ENCODE measurements at regions not wholly inside any gene's neighbourhood (a gene's known extent, or its start where the extent isn't known, plus 50 kb on each side); places are given as distances from the start of the nearest gene placed in this dataset.

DNA sequence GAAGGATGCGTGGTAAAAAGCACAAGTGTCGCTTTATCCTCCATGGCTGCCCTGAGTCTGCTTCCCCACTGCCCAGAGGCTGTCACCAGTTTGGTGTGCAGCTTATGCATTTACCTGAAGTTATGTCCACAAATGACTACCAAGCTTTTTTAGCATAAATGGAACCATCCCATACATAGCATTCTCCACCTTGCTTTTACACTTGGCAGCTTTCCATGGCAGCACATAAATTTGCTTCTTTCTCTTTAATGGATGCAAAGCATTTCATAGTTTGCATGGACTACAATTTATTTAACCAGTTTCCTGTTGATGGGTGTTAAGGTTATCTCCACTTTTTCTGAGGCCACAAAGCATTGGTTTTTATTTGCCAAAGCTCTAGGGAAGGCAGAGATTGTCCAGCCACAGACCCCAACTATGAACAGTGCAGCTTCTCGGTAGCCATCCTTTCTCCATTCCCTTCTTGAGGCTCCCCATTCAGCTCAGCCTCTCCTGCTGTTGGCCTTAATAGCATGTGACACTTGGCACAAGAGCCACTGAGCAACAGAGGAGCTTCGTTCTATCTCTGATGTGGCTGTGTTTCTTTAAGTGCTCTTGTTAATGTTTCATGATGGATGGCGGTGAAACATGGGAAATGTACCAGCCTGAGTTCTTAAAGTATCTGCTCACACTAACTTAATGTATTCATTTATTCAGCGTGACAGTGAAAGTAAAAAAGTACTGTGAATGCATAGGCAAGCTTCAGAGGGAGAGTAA is 59.8 kb upstream of the NAV2 start:
- Mint-ChIP-seq H3K4me3 (ENCODE audit: unreplicated experiment) (no peak overlapping the region), H3K4me1 (ENCODE audit: unreplicated experiment) (no peaks in the 10 kb centered on the region), H3K27ac (ENCODE audit: unreplicated experiment) (no peak overlapping the region), H3K36me3 (ENCODE audit: low read depth, unreplicated experiment) (no peaks in the 10 kb centered on the region), H3K27me3 (ENCODE audit: unreplicated experiment) (no peaks in the 10 kb centered on the region), H3K9me3 (ENCODE audit: unreplicated experiment) (no peaks in the 10 kb centered on the region)
- DNase-seq (ENCODE audit: low spot score): no peak
- TF ChIP-seq, protein P1, sequence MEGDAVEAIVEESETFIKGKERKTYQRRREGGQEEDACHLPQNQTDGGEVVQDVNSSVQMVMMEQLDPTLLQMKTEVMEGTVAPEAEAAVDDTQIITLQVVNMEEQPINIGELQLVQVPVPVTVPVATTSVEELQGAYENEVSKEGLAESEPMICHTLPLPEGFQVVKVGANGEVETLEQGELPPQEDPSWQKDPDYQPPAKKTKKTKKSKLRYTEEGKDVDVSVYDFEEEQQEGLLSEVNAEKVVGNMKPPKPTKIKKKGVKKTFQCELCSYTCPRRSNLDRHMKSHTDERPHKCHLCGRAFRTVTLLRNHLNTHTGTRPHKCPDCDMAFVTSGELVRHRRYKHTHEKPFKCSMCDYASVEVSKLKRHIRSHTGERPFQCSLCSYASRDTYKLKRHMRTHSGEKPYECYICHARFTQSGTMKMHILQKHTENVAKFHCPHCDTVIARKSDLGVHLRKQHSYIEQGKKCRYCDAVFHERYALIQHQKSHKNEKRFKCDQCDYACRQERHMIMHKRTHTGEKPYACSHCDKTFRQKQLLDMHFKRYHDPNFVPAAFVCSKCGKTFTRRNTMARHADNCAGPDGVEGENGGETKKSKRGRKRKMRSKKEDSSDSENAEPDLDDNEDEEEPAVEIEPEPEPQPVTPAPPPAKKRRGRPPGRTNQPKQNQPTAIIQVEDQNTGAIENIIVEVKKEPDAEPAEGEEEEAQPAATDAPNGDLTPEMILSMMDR (IDR thresholded peaks at IDR 0.05; ENCODE audit: unreplicated experiment): no peak

DNA sequence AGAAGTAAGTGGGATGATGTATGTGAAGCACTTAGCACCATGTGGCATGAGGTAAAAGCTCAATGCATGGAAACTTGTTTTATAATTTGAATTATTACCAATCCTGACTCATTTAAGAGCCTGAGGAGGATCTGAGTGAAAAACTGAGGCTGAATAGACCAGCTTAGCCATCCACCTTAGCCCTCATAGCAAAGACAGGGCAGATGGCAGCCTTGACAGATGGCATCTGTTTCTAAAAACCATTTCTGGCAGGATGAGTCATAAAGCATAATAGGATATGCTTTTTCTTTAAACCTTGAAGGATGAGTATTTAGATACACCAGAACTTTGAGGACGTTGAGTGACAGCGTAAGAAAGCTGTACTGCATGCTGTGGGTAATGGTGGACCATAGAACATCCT is 61.0 kb upstream of the NAV2 start:
- Mint-ChIP-seq H3K4me1 (ENCODE audit: unreplicated experiment) (no peaks in the 10 kb centered on the region), H3K36me3 (ENCODE audit: low read depth, unreplicated experiment) (no peaks in the 10 kb centered on the region)
- no peak for DNase-seq (ENCODE audit: low spot score)

DNA sequence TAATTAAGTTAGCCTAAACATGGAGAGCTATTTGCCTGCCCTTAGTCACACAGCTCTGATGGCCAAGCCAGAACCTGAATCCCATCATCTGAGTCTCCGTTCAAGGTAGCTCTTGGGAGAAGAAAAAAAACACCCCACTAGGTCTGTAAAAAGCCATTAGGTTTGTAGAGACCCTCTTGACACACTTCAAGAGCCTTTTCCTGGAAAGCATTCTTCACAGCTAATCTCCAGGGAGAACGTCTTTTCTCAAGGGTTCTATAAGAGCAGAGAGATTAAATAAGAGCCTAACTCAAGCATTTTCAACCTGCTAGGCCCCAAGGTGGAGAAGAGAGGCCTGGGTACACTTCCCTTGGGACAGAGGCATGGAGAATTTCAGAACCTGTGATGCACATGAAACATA is 61.6 kb upstream of the NAV2 start:
- no peak overlapping the region for H3K4me3 Mint-ChIP-seq (ENCODE audit: unreplicated experiment)
- no peak overlapping the region for H3K27ac Mint-ChIP-seq (ENCODE audit: unreplicated experiment)
- TF ChIP-seq, protein P1 (IDR thresholded peaks at IDR 0.05; ENCODE audit: unreplicated experiment): no peak
- no peak for DNase-seq (ENCODE audit: low spot score)
- H3K4me1 Mint-ChIP-seq (ENCODE audit: unreplicated experiment): no peaks in the 10 kb centered on the region
- no peaks in the 10 kb centered on the region for H3K27me3 Mint-ChIP-seq (ENCODE audit: unreplicated experiment)
- H3K36me3 Mint-ChIP-seq (ENCODE audit: low read depth, unreplicated experiment): no peaks in the 10 kb centered on the region
- H3K9me3 Mint-ChIP-seq (ENCODE audit: unreplicated experiment): no peaks in the 10 kb centered on the region

More for the DNA sequence above, 61.0 kb upstream of the NAV2 start:
- TF ChIP-seq, protein P1 (IDR thresholded peaks at IDR 0.05; ENCODE audit: unreplicated experiment): no peak
- H3K9me3 Mint-ChIP-seq (ENCODE audit: unreplicated experiment): no peaks in the 10 kb centered on the region
- H3K4me3 Mint-ChIP-seq (ENCODE audit: unreplicated experiment): no peak overlapping the region
- no peak overlapping the region for H3K27ac Mint-ChIP-seq (ENCODE audit: unreplicated experiment)
- H3K27me3 Mint-ChIP-seq (ENCODE audit: unreplicated experiment): no peaks in the 10 kb centered on the region

DNA sequence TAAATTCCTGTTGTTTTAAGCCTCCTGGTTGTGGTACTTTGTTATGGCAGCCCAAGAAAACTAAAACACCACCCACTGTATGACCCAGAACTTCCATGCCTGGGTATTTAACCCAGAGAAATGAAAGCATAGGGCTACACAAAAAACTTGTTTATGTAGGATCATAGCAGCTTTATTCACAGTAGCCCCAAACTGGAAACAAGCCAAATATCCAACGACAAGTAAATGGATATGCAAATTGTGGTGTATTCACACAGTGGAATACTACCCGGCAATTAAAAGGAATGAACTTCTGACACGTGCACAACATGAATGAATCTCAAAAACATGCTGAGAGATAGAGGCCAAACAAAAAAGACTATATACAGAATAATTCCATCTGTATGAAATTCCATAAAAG is 62.2 kb upstream of the NAV2 start:
- Mint-ChIP-seq H3K9me3 (ENCODE audit: unreplicated experiment) (no peaks in the 10 kb centered on the region), H3K4me3 (ENCODE audit: unreplicated experiment) (no peak overlapping the region), H3K4me1 (ENCODE audit: unreplicated experiment) (no peaks in the 10 kb centered on the region), H3K27ac (ENCODE audit: unreplicated experiment) (no peak overlapping the region), H3K27me3 (ENCODE audit: unreplicated experiment) (no peaks in the 10 kb centered on the region), H3K36me3 (ENCODE audit: low read depth, unreplicated experiment) (no peaks in the 10 kb centered on the region)
- DNase-seq (ENCODE audit: low spot score): no peak
- TF ChIP-seq, protein P1 (IDR thresholded peaks at IDR 0.05; ENCODE audit: unreplicated experiment): no peak

DNA sequence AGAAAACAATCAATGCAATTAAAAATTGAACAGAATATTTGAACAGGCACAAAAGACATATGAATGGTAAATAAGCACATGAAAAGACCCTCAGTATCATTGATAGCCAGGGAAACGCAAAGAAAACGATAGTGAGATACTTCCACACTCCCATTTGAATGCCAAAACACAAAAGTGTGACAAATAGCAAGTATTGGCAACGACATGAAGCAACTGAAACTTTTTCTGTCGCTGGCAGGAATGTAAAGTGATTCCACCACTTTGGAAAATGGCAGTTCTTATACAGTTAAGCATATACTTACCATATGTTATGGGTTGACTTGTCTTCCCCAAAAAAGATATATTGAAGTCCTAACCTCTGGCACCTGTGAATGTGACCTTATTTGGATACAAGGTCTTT is 62.9 kb upstream of the NAV2 start:
- DNase-seq (ENCODE audit: low spot score): no peak

More for the DNA sequence above, 62.9 kb upstream of the NAV2 start:
- Mint-ChIP-seq H3K4me3 (ENCODE audit: unreplicated experiment) (no peak overlapping the region), H3K9me3 (ENCODE audit: unreplicated experiment) (no peaks in the 10 kb centered on the region), H3K36me3 (ENCODE audit: low read depth, unreplicated experiment) (no peaks in the 10 kb centered on the region), H3K27ac (ENCODE audit: unreplicated experiment) (no peak overlapping the region), H3K4me1 (ENCODE audit: unreplicated experiment) (no peaks in the 10 kb centered on the region), H3K27me3 (ENCODE audit: unreplicated experiment) (peaks cover 2% of the 10 kb centered on the region)
- TF ChIP-seq, protein P1 (IDR thresholded peaks at IDR 0.05; ENCODE audit: unreplicated experiment): no peak
